Activated CD4-positive, alpha-beta T cell treated with anti-CD3 and anti-CD28 coated beads, Interleukin-2, amount 10 ng/mL, durations not matched to agents 7 days and 5 days (primary cell): ENCODE measurements at regions not wholly inside any gene's neighbourhood (a gene's known extent, or its start where the extent isn't known, plus 50 kb on each side); places are given as distances from the start of the nearest gene placed in this dataset.
"Not testable (repeated sequence)": the region's sequence is repeated elsewhere in the genome, so short reads cannot be mapped to it uniquely, and the experiment has no call there.

Experiments used
- CTCF ChIA-PET: fragments of 350-600 bp; sonication (Branson Sonifier 250); formaldehyde crosslinking; loops from one replicate; lab custom pipeline; 2021; ENCODE audit warnings: antibody characterized with exemption; lab: Charles Lee
- POLR2A ChIA-PET: fragments of 350-600 bp; sonication (Branson Sonifier 250); formaldehyde crosslinking; loops from one replicate; lab custom pipeline; 2021; ENCODE audit warnings: antibody characterized with exemption; lab: Charles Lee
- DNase-seq: peaks from one replicate; pipeline ENCODE4 v3.0.0-alpha.2; 2020
- H3K27ac Mint-ChIP-seq: one replicate; pipeline ENCODE4 v1.8.0; 2021; ENCODE audit warnings: mild to moderate bottlenecking, moderate library complexity, mixed read lengths
- H3K27me3 Mint-ChIP-seq: one replicate; pipeline ENCODE4 v1.8.0; 2021; ENCODE audit warnings: mixed read lengths
- H3K36me3 Mint-ChIP-seq: one replicate; pipeline ENCODE4 v1.8.0; 2021; ENCODE audit warnings: low read depth, mixed read lengths
- H3K4me1 Mint-ChIP-seq: one replicate; pipeline ENCODE4 v1.8.0; 2021; ENCODE audit warnings: mixed read lengths
- H3K4me3 Mint-ChIP-seq: one replicate; pipeline ENCODE4 v1.8.0; 2021; ENCODE audit warnings: mild to moderate bottlenecking, moderate library complexity, mixed read lengths
- H3K9me3 Mint-ChIP-seq: one replicate; pipeline ENCODE4 v1.8.0; 2021; ENCODE audit warnings: mixed read lengths

- Mint-ChIP-seq H3K9me3 (no peaks in the 10 kb centered on the region), H3K4me1 (no peaks in the 10 kb centered on the region), H3K4me3 (no peak overlapping the region), H3K36me3 (no peaks in the 10 kb centered on the region), H3K27ac (no peak overlapping the region), H3K27me3 (peaks cover 2% of the 10 kb centered on the region)
- no peak for DNase-seq
- ChIA-PET POLR2A (no interaction called here), CTCF (no interaction called here)
Observed at GRCh38 chr6:3529721-3530120, 72.9 kb upstream of the SLC22A23 start.

- no peaks in the 10 kb centered on the region for H3K9me3 Mint-ChIP-seq
- no peak overlapping the region for H3K27ac Mint-ChIP-seq
- DNase-seq: no peak
- H3K4me1 Mint-ChIP-seq: no peaks in the 10 kb centered on the region
- ChIA-PET CTCF (no interaction called here), POLR2A (no interaction called here)
- no peak overlapping the region for H3K4me3 Mint-ChIP-seq
- H3K27me3 Mint-ChIP-seq: peaks cover 3% of the 10 kb centered on the region
- H3K36me3 Mint-ChIP-seq: no peaks in the 10 kb centered on the region
Observed at GRCh38 chr6:3529232-3529631, 72.4 kb upstream of the SLC22A23 start.

DNA sequence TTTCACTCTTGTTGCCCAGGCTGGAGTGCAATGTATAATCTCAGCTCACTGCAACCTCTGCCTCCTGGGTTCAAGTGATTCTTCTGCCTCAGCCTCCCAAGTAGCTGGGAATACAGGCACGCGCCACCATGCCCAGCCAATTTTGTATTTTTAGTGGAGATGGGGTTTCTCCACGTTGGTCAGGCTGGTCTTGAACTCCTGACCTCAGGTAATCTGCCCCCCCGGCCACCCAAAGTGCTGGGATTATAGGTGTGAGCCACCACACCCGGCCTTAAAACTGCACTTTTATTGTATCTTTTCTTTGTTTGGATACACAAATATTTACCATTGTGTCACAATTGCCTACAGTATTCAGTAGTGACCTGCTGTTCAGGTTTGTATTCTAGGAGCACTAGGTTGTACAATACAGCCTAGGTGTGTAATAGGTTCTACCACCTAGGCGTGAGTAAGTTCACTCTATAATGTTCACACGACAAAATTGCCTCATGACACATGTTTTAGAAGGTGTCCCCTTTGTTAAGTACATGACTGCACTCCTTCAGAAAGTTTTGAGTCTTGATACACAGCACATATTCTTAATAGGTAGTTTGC is 71.3 kb upstream of the SLC22A23 start:
- DNase-seq, POLR2A ChIA-PET, H3K27me3 Mint-ChIP-seq, H3K9me3 Mint-ChIP-seq, H3K27ac Mint-ChIP-seq, H3K4me1 Mint-ChIP-seq, H3K4me3 Mint-ChIP-seq, CTCF ChIA-PET, H3K36me3 Mint-ChIP-seq: not testable (repeated sequence)

DNA sequence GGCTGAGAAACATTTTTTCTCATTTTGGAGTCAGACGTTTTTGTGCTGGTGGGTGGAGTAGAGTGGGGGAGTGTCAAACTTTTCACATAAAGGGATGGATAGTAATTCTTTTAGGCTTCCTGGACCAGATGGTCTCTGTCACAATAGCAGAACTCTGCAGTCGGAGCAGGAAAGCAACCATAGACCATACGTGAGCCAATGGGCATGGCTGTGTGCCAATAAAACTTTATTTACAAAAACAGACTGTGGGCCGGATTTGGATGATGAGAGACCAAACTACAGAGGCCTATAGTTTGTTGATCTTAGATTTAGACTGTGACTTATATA is 70.8 kb upstream of the SLC22A23 start:
- H3K27ac Mint-ChIP-seq: no peak overlapping the region
- no peak for DNase-seq
- no peak overlapping the region for H3K4me3 Mint-ChIP-seq
- H3K36me3 Mint-ChIP-seq: no peaks in the 10 kb centered on the region
- H3K9me3 Mint-ChIP-seq: no peaks in the 10 kb centered on the region
- H3K4me1 Mint-ChIP-seq: no peaks in the 10 kb centered on the region
- ChIA-PET CTCF (no interaction called here), POLR2A (no interaction called here)
- H3K27me3 Mint-ChIP-seq: peaks cover 5% of the 10 kb centered on the region

DNA sequence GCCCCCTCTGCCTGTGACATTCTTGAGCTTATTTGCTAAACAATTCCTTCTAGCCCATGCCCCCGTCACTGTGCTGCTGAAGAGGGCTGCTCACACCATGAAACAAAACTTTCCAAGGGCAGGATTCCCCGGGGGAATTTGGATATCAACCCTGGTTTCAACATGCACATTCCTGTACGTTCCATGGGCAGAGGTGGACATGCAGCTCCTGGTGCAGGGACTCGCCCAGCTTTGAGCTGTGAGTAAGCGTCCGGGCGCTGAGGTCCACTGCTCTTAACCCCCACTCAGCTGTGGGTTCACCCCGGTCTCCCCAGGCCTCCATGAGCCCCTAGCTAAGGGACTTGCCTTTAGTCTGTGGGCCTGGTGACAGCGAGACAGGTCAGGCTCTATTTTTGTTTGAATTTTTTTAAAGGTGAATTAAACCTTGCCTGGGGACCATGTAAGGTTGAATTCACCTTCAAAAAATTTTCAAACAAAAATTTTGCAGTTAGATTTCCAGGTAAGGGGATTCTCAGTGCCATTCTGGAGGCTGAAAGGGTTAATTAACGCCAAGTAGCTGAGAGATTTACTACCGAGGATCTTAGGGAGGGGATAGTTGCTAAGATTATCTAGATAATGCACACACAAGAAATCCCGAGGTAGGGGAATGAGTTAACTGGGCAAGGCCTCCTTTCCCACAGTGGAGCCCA is 70.3 kb upstream of the SLC22A23 start:
- H3K27ac Mint-ChIP-seq: no peak overlapping the region
- H3K27me3 Mint-ChIP-seq: peaks cover 5% of the 10 kb centered on the region
- no peak overlapping the region for H3K4me3 Mint-ChIP-seq
- ChIA-PET POLR2A (no interaction called here), CTCF (no interaction called here)
- no peaks in the 10 kb centered on the region for H3K36me3 Mint-ChIP-seq
- DNase-seq: no peak
- no peaks in the 10 kb centered on the region for H3K4me1 Mint-ChIP-seq
- H3K9me3 Mint-ChIP-seq: no peaks in the 10 kb centered on the region

DNA sequence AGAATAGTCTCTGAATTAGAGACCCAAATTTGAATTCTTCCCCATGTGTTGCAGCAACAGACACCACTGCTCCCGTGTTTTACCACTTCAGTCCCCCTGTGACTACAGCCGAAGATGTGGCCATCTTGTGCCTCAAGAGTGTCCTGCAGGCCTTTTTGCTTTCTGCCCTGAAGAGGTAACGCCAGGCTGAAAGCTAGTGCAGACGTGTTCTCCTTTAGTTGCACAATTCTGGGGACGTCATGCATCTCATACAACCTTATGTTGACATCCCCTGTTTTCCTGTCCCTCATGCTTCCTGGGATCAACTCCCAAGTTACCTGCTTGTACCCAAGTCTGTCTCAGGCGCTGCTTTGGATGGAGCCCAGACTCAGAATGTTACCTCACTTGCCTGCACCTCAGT is 69.1 kb upstream of the SLC22A23 start:
- peaks cover 4% of the 10 kb centered on the region for H3K27me3 Mint-ChIP-seq
- no peaks in the 10 kb centered on the region for H3K4me1 Mint-ChIP-seq
- DNase-seq: no peak
- no peaks in the 10 kb centered on the region for H3K36me3 Mint-ChIP-seq
- no peaks in the 10 kb centered on the region for H3K9me3 Mint-ChIP-seq
- CTCF ChIA-PET: no interaction called here
- no peak overlapping the region for H3K27ac Mint-ChIP-seq
- POLR2A ChIA-PET: no interaction called here
- no peak overlapping the region for H3K4me3 Mint-ChIP-seq

DNA sequence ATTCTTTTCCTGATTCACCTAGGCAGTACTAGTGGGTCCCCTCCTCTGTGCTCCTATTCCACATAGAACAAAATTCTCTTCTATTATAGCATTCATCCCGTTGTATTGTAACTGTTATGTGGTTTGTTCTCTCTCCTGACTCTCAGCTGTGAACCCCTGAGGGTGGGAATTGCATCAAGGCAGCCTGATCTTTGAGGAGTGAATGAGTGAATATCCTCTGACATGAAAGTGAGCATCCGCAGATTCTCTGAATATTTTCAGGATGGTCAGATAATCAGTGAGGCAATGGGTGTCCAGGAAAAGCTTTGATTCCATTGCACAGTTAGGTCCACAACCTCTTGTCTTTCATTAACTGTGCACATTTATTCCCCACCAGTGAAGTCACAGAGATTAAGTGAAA is 67.6 kb upstream of the SLC22A23 start:
- H3K36me3 Mint-ChIP-seq: no peaks in the 10 kb centered on the region
- CTCF ChIA-PET: no interaction called here
- H3K4me1 Mint-ChIP-seq: no peaks in the 10 kb centered on the region
- POLR2A ChIA-PET: no interaction called here
- H3K27ac Mint-ChIP-seq: no peak overlapping the region
- DNase-seq: no peak
- H3K4me3 Mint-ChIP-seq: no peak overlapping the region
- H3K9me3 Mint-ChIP-seq: no peaks in the 10 kb centered on the region
- H3K27me3 Mint-ChIP-seq: peaks cover 10% of the 10 kb centered on the region

GRCh38 chr6:3523966-3524365 is 67.1 kb upstream of the SLC22A23 start:
- POLR2A ChIA-PET: no interaction called here
- no peaks in the 10 kb centered on the region for H3K9me3 Mint-ChIP-seq
- DNase-seq: no peak
- CTCF ChIA-PET: no interaction called here
- H3K4me1 Mint-ChIP-seq: no peaks in the 10 kb centered on the region
- no peak overlapping the region for H3K4me3 Mint-ChIP-seq
- no peak overlapping the region for H3K27ac Mint-ChIP-seq
- peaks cover 10% of the 10 kb centered on the region for H3K27me3 Mint-ChIP-seq
- H3K36me3 Mint-ChIP-seq: no peaks in the 10 kb centered on the region

GRCh38 chr6:3523271-3523670 is 66.4 kb upstream of the SLC22A23 start:
- POLR2A ChIA-PET: no interaction called here
- Mint-ChIP-seq H3K4me3 (no peak overlapping the region), H3K27ac (no peak overlapping the region), H3K36me3 (no peaks in the 10 kb centered on the region), H3K9me3 (no peaks in the 10 kb centered on the region), H3K4me1 (no peaks in the 10 kb centered on the region), H3K27me3 (peaks cover 10% of the 10 kb centered on the region)
- CTCF ChIA-PET: no interaction called here
- no peak for DNase-seq

DNA sequence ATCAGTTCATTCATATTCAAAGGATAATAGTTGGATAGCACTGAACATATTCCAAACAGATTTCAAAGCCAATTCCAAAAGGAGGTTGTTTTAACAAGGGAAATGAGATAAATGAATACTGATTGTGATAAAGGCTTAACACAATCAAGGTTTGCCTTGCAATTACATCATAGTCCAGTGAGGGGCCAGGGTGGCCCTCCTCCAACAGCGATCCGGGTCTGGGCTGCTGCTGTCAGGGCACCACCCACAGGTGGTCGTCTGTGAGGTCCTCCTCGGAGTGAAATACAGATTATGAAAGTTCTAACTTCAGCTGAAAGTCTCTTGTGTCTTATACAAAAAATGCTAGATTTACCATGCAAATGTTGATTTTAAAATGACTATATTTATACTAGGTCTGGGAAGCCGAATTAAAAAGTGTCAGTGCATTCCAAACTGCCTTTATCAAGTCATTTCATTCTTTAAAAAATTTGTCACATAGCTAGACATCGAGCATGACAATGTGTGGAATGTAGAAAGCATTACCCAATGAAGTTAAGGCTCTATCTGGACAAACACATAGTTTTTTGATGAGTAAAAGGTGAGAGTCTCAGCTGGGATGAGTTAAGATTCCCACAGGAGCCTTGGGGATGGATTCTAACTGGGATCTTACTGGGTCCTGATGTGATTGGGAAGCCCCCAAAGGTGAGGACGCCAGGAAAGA is 65.9 kb upstream of the SLC22A23 start:
- Mint-ChIP-seq H3K27ac (no peak overlapping the region), H3K9me3 (no peaks in the 10 kb centered on the region), H3K27me3 (peaks cover 10% of the 10 kb centered on the region), H3K36me3 (no peaks in the 10 kb centered on the region), H3K4me3 (no peak overlapping the region), H3K4me1 (no peaks in the 10 kb centered on the region)
- POLR2A ChIA-PET: no interaction called here
- DNase-seq: no peak
- CTCF ChIA-PET: no interaction called here

- CTCF ChIA-PET: no interaction called here
- Mint-ChIP-seq H3K4me3 (no peak overlapping the region), H3K27me3 (peaks cover 10% of the 10 kb centered on the region), H3K36me3 (no peaks in the 10 kb centered on the region), H3K9me3 (no peaks in the 10 kb centered on the region), H3K27ac (no peak overlapping the region), H3K4me1 (no peaks in the 10 kb centered on the region)
- POLR2A ChIA-PET: no interaction called here
- no peak for DNase-seq
Observed at GRCh38 chr6:3520281-3521230, 63.7 kb upstream of the SLC22A23 start.

- Mint-ChIP-seq H3K36me3 (no peaks in the 10 kb centered on the region), H3K27ac (no peak overlapping the region), H3K9me3 (no peaks in the 10 kb centered on the region), H3K4me1 (no peaks in the 10 kb centered on the region), H3K27me3 (peaks cover 8% of the 10 kb centered on the region), H3K4me3 (no peak overlapping the region)
- ChIA-PET POLR2A (no interaction called here), CTCF (no interaction called here)
- no peak for DNase-seq
Observed at GRCh38 chr6:3518356-3519190, 61.7 kb upstream of the SLC22A23 start.
